HCT116 (cell line): ENCODE measurements at regions not wholly inside any gene's neighbourhood (a gene's known extent, or its start where the extent isn't known, plus 50 kb on each side); places are given as distances from the start of the nearest gene placed in this dataset.

Experiments
- CTCF ChIP-seq, 3 experiments: fragments of 200-600 bp in 1 of 3; sonication (generic) in 1 of 3; IDR thresholded peaks in 2 of 3; conservative IDR thresholded peaks in 1 of 3; 2 replicates each; pipeline ENCODE4 v1.5.1; 2012 to 2017; ENCODE audit warnings: low read depth in 2 of 3, low read length in 2 of 3, antibody characterized with exemption in 1 of 3, borderline replicate concordance in 1 of 3, control low read depth in 1 of 3, mild to moderate bottlenecking in 1 of 3, mixed read lengths in 1 of 3, mixed run types in 1 of 3, moderate library complexity in 1 of 3; ENCODE audit not compliant: insufficient read depth in 1 of 3
- EZH2 ChIP-seq: fragments of 200-600 bp; sonication (generic); IDR thresholded peaks from 2 replicates; pipeline ENCODE4 v1.6.1; 2017; ENCODE audit warnings: antibody characterized with exemption, mixed run types
- JUND ChIP-seq: IDR thresholded peaks from 2 replicates; pipeline ENCODE4 v1.6.1; 2012

GRCh38 chr9:12993466-12993865, 218.6 kb downstream of the LURAP1L start:
- TF ChIP-seq CTCF (IDR thresholded peaks at IDR 0.05 in 2 of 3, conservative IDR thresholded peaks at IDR 0.05 in 1 of 3; ENCODE audit: borderline replicate concordance in 1 of 3, insufficient read depth in 1 of 3, low read depth in 2 of 3, low read length in 2 of 3) = no peak
- TF ChIP-seq JUND = no peak
- TF ChIP-seq EZH2 = no peak
